Nephron progenitor cell (in vitro differentiated cells): ENCODE measurements at regions not wholly inside any gene's neighbourhood (a gene's known extent, or its start where the extent isn't known, plus 50 kb on each side); places are given as distances from the start of the nearest gene placed in this dataset.
"Not testable (repeated sequence)": the region's sequence is repeated elsewhere in the genome, so short reads cannot be mapped to it uniquely, and the experiment has no call there.

Experiments used
- DNase-seq: peaks from one replicate; pipeline ENCODE4 v3.0.0; 2021
- H3K27ac Mint-ChIP-seq: 2 replicates; pipeline ENCODE4 v1.8.0; 2021; ENCODE audit warnings: mild to moderate bottlenecking, moderate library complexity, mixed read lengths
- H3K27me3 Mint-ChIP-seq: 2 replicates; pipeline ENCODE4 v1.8.0; 2021; ENCODE audit warnings: mild to moderate bottlenecking, low read depth, mixed read lengths; ENCODE audit not compliant: poor library complexity
- H3K36me3 Mint-ChIP-seq: 2 replicates; pipeline ENCODE4 v1.8.0; 2021; ENCODE audit warnings: low read depth, mixed read lengths
- H3K4me1 Mint-ChIP-seq: 2 replicates; pipeline ENCODE4 v1.8.0; 2021; ENCODE audit warnings: mixed read lengths
- H3K4me3 Mint-ChIP-seq: 2 replicates; pipeline ENCODE4 v1.8.0; 2021; ENCODE audit warnings: mild to moderate bottlenecking, moderate library complexity, mixed read lengths
- H3K9me3 Mint-ChIP-seq: 2 replicates; pipeline ENCODE4 v1.8.0; 2021; ENCODE audit warnings: mild to moderate bottlenecking, moderate library complexity, mixed read lengths
- CTCF ChIP-seq: fragments of 200-600 bp; sonication (generic); IDR thresholded peaks from 2 replicates; pipeline ENCODE4 v1.5.0; 2021; ENCODE audit warnings: antibody characterized with exemption

- DNase-seq = no peak
- H3K36me3 Mint-ChIP-seq = peaks cover 5% of the 10 kb centered on the region
- H3K27ac Mint-ChIP-seq = no peak overlapping the region
- TF ChIP-seq CTCF = no peak
- peaks cover 54% of the 10 kb centered on the region for H3K9me3 Mint-ChIP-seq
- no peak overlapping the region for H3K4me3 Mint-ChIP-seq
- no peaks in the 10 kb centered on the region for H3K4me1 Mint-ChIP-seq
- H3K27me3 Mint-ChIP-seq = no peaks in the 10 kb centered on the region
These were observed 558.5 kb upstream of the PTGER4 start for GRCh38 chr5:40121236-40121635.

- Mint-ChIP-seq H3K36me3 (no peaks in the 10 kb centered on the region), H3K9me3 (no peaks in the 10 kb centered on the region), H3K27ac (no peak overlapping the region), H3K4me1 (no peaks in the 10 kb centered on the region), H3K4me3 (no peak overlapping the region), H3K27me3 (no peaks in the 10 kb centered on the region)
- no peak for DNase-seq
- TF ChIP-seq CTCF = no peak
These were observed 566.8 kb upstream of the PTGER4 start for GRCh38 chr5:40112875-40113274.

- H3K9me3 Mint-ChIP-seq, H3K4me3 Mint-ChIP-seq, DNase-seq, H3K4me1 Mint-ChIP-seq, H3K27me3 Mint-ChIP-seq, H3K36me3 Mint-ChIP-seq, H3K27ac Mint-ChIP-seq: not testable (repeated sequence)
These were observed 568.7 kb upstream of the PTGER4 start for GRCh38 chr5:40111036-40111435.

- not testable (repeated sequence) for H3K9me3 Mint-ChIP-seq, H3K4me3 Mint-ChIP-seq, H3K36me3 Mint-ChIP-seq, H3K27ac Mint-ChIP-seq, H3K4me1 Mint-ChIP-seq, H3K27me3 Mint-ChIP-seq, DNase-seq
These were observed 570.8 kb upstream of the PTGER4 start for GRCh38 chr5:40108764-40109390.

- H3K27ac Mint-ChIP-seq, H3K4me1 Mint-ChIP-seq, DNase-seq, H3K27me3 Mint-ChIP-seq, H3K4me3 Mint-ChIP-seq, H3K36me3 Mint-ChIP-seq: not testable (repeated sequence)
- peaks cover 12% of the 10 kb centered on the region for H3K9me3 Mint-ChIP-seq
These were observed 571.9 kb upstream of the PTGER4 start for GRCh38 chr5:40107786-40108185.

GRCh38 chr5:40106847-40107246, 572.9 kb upstream of the PTGER4 start:
- H3K27me3 Mint-ChIP-seq = peaks cover 10% of the 10 kb centered on the region
- H3K27ac Mint-ChIP-seq = no peak overlapping the region
- no peaks in the 10 kb centered on the region for H3K4me1 Mint-ChIP-seq
- H3K36me3 Mint-ChIP-seq = no peaks in the 10 kb centered on the region
- TF ChIP-seq CTCF = no peak
- no peak for DNase-seq
- no peak overlapping the region for H3K4me3 Mint-ChIP-seq
- H3K9me3 Mint-ChIP-seq = peaks cover 12% of the 10 kb centered on the region

- Mint-ChIP-seq H3K9me3 (no peaks in the 10 kb centered on the region), H3K4me3 (no peak overlapping the region), H3K36me3 (no peaks in the 10 kb centered on the region)
These were observed 581.4 kb upstream of the PTGER4 start for GRCh38 chr5:40098313-40098712.

More at GRCh38 chr5:40098313-40098712, 581.4 kb upstream of the PTGER4 start:
- no peak overlapping the region for H3K27ac Mint-ChIP-seq
- peaks cover 6% of the 10 kb centered on the region for H3K27me3 Mint-ChIP-seq
- DNase-seq = no peak
- H3K4me1 Mint-ChIP-seq = no peaks in the 10 kb centered on the region
- no peak for TF ChIP-seq CTCF
